Lung (tissue), 11 donors: ENCODE measurements at regions not wholly inside any gene's neighbourhood (a gene's known extent, or its start where the extent isn't known, plus 50 kb on each side); places are given as distances from the start of the nearest gene placed in this dataset.

Experiments
- ATAC-seq: fragments of 200-7000 bp; cut with Tn5 transposase; one replicate; pipeline ENCODE4 v1.9.1; 2020; ENCODE audit warnings: moderate number of reproducible peaks; ENCODE audit not compliant: insufficient read depth, low FRiP score
- DNase-seq, 3 donors: peaks; one replicate each; pipeline ENCODE4 v3.0.0-alpha.2; 2013 to 2017
- H3K27ac ChIP-seq, 2 donors: one replicate each; pipeline ENCODE4 v1.5.1; 2013; ENCODE audit warnings: mild to moderate bottlenecking in 2 of 2, moderate library complexity in 2 of 2, control low read depth in 1 of 2, inconsistent platforms in 1 of 2, low read depth in 1 of 2, low read length in 1 of 2
- H3K27me3 ChIP-seq, 3 donors: one replicate each; pipeline ENCODE4 v1.5.1; 2013; ENCODE audit warnings: low read length in 2 of 3; ENCODE audit not compliant: control insufficient read depth in 3 of 3, insufficient read depth in 3 of 3
- H3K36me3 ChIP-seq, 4 donors: one replicate each; pipeline ENCODE4 v1.5.1; 2013; ENCODE audit warnings: low read length in 4 of 4, mild to moderate bottlenecking in 1 of 4, moderate library complexity in 1 of 4; ENCODE audit not compliant: control insufficient read depth in 4 of 4, insufficient read depth in 4 of 4
- H3K4me1 ChIP-seq, 5 donors: one replicate each; pipeline ENCODE4 v1.5.1; 2013; ENCODE audit warnings: low read length in 5 of 5, mild to moderate bottlenecking in 2 of 5, moderate library complexity in 1 of 5; ENCODE audit not compliant: control insufficient read depth in 5 of 5, insufficient read depth in 5 of 5
- H3K4me3 ChIP-seq: one replicate; pipeline ENCODE4 v1.5.1; 2013; ENCODE audit warnings: mild to moderate bottlenecking, control low read depth, moderate library complexity
- H3K9ac ChIP-seq, 2 donors: one replicate each; pipeline ENCODE4 v1.5.1; 2013; ENCODE audit warnings: low read length in 2 of 2, control low read depth in 1 of 2; ENCODE audit not compliant: insufficient read depth in 1 of 2
- H3K9me3 ChIP-seq, 4 donors: one replicate each; pipeline ENCODE4 v1.5.1; 2013; ENCODE audit warnings: low read length in 3 of 4, mild to moderate bottlenecking in 1 of 4, moderate library complexity in 1 of 4; ENCODE audit not compliant: control insufficient read depth in 4 of 4, insufficient read depth in 3 of 4
- CTCF ChIP-seq: IDR thresholded peaks from 2 replicates; pipeline ENCODE4 v1.5.1; 2012; ENCODE audit warnings: mild to moderate bottlenecking; ENCODE audit errors: control extremely low read depth, extremely low read depth
- WGBS, 2 donors: extraction: QIAGEN DNeasy Blood & Tissue Kit; methylation state at CpG; one replicate each; pipeline ENCODE4 v1.1.7; 2013; 5-methylcytosine and 5-hydroxymethylcytosine counted together
- donor health status: control.
- donor health status: control.
- donor health status: Bipolar disorder and iron deficiency.
- donor health status: healthy.
- donor health status: DM: yes; HTN: yes; CAD: no.

- Histone ChIP-seq H3K36me3 (no peaks in the 10 kb centered on the region), H3K27me3 (no peaks in the 10 kb centered on the region), H3K9me3 (no peaks in the 10 kb centered on the region), H3K9ac (no peak overlapping the region), H3K4me3 (no peak overlapping the region), H3K27ac (no peak overlapping the region), H3K4me1 (peaks cover 0 to 51% (median 0%) of the 10 kb centered on the region in 5 donors)
- ATAC-seq = no peak
- TF ChIP-seq CTCF = no peak
- DNase-seq = peak in 2 of 3 donors; percentile 63 to 67
Measured at GRCh38 chr3:177371146-177371545, 173.9 kb upstream of the TBL1XR1 start.

GRCh38 chr3:177371888-177372287 is 174.6 kb upstream of the TBL1XR1 start:
- Histone ChIP-seq H3K9ac (no peak overlapping the region), H3K36me3 (no peaks in the 10 kb centered on the region), H3K27me3 (no peaks in the 10 kb centered on the region), H3K27ac (no peak overlapping the region), H3K4me3 (no peak overlapping the region), H3K4me1 (peaks cover 0 to 51% (median 0%) of the 10 kb centered on the region in 5 donors), H3K9me3 (no peaks in the 10 kb centered on the region)
- no peak for TF ChIP-seq CTCF
- DNase-seq (peak; percentile 61 to 91 (median 90)), ATAC-seq (no peak)
- WGBS, 2 donors = 60 to 86% methylated on average over 2 of the region's 2 CpGs

- DNase-seq (no peak), ATAC-seq (no peak)
- Histone ChIP-seq H3K36me3 (no peaks in the 10 kb centered on the region), H3K27ac (no peak overlapping the region), H3K27me3 (no peaks in the 10 kb centered on the region), H3K4me1 (peaks cover 0 to 46% (median 0%) of the 10 kb centered on the region in 5 donors), H3K9ac (no peak overlapping the region), H3K4me3 (no peak overlapping the region), H3K9me3 (no peaks in the 10 kb centered on the region)
- TF ChIP-seq CTCF = no peak
- 85 to 91% methylated on average over 3 of the region's 3 CpGs for WGBS, 2 donors
Measured at GRCh38 chr3:177374323-177374722, 177.0 kb upstream of the TBL1XR1 start.

- Histone ChIP-seq H3K4me3 (no peak overlapping the region), H3K36me3 (no peaks in the 10 kb centered on the region), H3K27ac (no peak overlapping the region), H3K9me3 (no peaks in the 10 kb centered on the region), H3K4me1 (peaks cover 0 to 37% (median 0%) of the 10 kb centered on the region in 5 donors), H3K9ac (no peak overlapping the region), H3K27me3 (no peaks in the 10 kb centered on the region)
- ATAC-seq = no peak
- WGBS, 2 donors = 93 to 98% methylated on average over 3 of the region's 3 CpGs
- no peak for TF ChIP-seq CTCF
- no peak for DNase-seq
Measured at GRCh38 chr3:177375316-177375715, 178.0 kb upstream of the TBL1XR1 start.
